HS-27A (cell line): ENCODE measurements at regions not wholly inside any gene's neighbourhood (a gene's known extent, or its start where the extent isn't known, plus 50 kb on each side); places are given as distances from the start of the nearest gene placed in this dataset.

ENCODE experiments used
- DNase-seq: peaks from one replicate; pipeline ENCODE4 v3.0.0-alpha.2; 2012; ENCODE audit warnings: low read depth, missing footprints

DNA sequence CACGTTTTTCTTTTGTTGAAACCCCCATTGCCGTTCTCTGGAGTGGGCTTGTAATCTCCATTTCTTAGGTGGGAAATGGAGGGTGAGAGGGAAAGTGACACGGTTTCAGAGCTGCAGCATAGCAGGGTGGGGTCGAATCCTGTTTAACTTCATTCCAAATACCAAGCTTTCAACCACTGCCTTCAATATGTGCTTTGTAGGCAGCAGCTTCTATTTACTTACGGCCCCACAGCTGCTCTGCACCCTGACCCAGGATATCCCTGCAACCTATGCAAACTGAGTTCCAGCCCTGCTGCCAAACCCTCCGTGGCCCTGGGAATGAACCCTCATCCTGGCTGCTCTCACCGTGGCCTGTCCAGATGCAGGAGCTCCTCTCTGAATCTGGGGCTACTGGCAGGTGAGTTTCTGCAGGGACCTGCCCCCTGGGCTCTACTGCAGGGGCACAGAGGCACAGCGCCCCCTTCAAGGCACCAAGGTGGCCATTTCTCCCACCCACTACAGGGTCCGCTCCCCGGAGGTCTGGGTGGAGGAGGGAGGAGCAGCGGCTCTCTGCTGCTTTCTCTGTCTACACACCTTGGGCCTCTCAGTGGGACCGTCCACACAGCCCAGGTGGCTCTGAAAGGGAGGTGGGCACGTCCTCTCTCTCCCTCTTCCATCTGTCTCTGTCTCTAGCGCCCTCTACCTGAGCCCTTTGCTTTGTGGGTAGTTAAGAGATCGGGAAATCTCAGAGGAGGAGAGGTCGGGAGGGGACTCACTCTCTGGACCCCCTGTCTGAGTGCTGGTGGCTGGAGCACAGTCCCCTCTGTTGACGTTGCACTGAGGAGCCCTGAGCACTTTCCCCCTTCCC lies 279.1 kb downstream of the BRD1 start:
- DNase-seq, result no peak

- no peak for DNase-seq
Measured at GRCh38 chr22:49547751-49548239, 279.9 kb downstream of the BRD1 start.

GRCh38 chr22:49546811-49547585 lies 280.7 kb downstream of the BRD1 start:
- no peak for DNase-seq

DNA sequence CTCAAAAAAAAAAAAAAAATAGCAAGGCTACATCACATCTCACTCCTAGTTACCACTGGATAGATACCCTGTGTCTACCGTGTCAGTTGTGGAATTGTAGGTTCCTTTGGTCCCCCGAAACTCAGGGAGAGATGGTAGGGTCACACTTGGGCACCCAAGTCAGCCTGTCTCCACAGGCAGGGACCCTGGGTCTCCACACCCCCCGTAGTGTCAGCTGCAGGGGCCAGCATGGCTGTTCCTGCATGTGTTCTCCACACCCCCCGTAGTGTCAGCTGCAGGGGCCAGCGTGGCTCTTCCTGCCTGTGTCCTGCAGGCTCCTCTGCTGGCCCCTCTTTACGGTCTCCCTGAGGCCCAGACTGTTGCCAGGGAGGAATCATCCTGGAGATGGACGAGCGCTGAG lies 282.1 kb downstream of the BRD1 start:
- DNase-seq, result no peak

DNA sequence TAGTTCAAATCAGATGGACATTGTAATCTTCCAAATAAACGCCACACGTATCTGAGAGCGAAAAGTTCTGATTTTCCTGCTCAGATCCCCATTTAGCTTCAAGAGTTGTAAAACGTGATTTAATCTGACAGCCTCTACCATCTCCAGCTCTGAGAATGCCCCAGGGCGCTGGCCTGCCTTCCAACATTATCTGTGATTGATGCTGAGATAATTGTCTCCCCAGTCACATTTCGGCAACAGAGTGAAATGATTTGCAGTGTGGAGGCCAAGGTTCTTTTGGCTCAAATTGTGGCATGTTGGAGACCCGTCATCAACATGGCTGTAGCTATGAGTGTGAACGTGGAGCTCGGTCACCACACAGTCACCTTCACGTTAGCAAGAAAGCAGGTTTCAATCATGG lies 283.4 kb downstream of the BRD1 start:
- no peak for DNase-seq

GRCh38 chr22:49543876-49544275 lies 283.8 kb downstream of the BRD1 start:
- no peak for DNase-seq

DNA sequence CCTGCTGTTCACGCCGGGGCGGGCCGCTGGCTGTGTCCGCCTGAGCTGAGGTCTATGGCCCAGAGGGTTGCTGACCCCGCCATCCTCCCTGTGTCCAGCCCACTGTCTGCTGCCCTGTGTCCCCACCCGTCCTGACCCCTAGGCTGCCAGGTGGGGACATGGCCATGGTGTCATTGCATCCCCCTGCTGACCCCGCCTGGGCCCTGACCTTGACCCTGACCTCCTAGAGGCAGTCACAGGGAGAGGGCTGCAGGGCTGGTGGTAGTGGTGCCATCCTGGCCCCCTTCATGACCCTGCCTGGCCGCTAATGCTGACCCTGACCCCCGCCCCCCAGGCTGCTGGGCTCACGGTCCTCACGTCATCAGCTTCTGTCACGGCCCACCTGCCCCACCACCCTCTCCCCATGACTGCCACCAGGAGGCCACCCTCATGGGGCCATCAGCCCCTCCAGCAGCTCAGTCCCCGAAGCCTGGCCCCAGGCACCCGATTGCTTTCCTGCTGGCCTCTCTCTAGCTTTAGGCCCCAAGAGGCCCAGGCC lies 285.9 kb downstream of the BRD1 start:
- DNase-seq, result no peak

GRCh38 chr22:49540913-49541692 lies 286.6 kb downstream of the BRD1 start:
- DNase-seq, result no peak

GRCh38 chr22:49540084-49540912 lies 287.4 kb downstream of the BRD1 start:
- no peak for DNase-seq

DNA sequence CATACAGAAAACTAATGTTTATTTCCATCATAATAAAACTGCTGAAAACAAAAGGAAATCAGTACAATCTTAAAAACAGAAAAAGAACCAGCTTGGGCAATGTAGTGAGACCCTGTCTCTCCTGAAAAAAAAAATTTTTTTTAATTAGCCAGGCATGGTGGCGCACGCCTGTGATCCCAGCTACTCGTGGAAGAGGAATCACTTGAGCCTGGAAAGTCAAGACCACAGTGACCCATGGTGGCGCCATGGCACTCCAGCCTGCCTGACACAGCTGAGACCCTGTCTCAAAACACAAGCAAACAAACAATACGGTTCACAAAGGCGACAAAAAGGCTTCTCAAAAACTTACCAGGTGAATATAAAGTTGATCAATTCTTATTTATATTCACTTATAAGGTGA lies 289.7 kb downstream of the BRD1 start:
- DNase-seq, result no peak

GRCh38 chr22:49536571-49537131 lies 291.0 kb downstream of the BRD1 start:
- DNase-seq, result no peak

- no peak for DNase-seq
Measured at GRCh38 chr22:49535527-49536125, 292.0 kb downstream of the BRD1 start.

DNA sequence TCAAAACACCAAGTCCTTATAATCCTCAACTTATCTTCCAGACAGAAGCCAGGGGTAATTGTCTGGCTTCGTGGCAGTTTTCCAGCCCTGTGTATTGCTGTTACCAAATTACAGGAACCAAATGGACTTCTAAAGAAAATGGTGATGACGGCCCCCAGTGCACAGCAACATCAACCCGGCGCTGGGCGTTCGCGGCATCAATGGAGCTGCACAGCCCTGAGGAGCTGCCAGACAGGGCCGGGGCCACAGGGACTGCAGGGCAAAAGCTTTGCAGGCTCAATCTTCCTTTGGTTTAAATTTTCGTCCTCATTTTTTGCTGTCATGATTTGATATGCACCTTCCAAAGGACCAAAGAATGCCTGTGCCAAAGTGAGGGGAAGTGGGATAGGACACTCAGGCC lies 292.5 kb downstream of the BRD1 start:
- no peak for DNase-seq

DNA sequence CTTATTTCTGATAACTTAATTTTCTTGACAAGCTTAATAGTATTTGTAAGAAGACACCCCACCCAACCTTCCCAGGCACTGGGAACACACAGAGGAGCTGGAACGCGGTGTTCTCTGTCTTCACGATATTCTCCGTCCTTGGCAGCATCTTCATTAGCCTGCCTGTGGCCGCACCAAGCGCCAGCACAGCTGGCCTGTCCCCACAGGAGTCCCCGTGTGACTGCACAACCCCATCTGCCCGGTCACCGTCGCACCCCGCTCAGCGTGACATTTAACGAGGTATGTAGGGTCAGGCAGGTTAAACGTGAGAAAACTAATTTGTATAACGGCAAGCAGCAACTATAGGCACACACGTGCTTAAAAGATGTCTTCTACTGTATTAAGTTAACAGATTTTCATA lies 293.3 kb downstream of the BRD1 start:
- DNase-seq, result no peak

GRCh38 chr22:49533886-49534285 lies 293.8 kb downstream of the BRD1 start:
- DNase-seq, result no peak

DNA sequence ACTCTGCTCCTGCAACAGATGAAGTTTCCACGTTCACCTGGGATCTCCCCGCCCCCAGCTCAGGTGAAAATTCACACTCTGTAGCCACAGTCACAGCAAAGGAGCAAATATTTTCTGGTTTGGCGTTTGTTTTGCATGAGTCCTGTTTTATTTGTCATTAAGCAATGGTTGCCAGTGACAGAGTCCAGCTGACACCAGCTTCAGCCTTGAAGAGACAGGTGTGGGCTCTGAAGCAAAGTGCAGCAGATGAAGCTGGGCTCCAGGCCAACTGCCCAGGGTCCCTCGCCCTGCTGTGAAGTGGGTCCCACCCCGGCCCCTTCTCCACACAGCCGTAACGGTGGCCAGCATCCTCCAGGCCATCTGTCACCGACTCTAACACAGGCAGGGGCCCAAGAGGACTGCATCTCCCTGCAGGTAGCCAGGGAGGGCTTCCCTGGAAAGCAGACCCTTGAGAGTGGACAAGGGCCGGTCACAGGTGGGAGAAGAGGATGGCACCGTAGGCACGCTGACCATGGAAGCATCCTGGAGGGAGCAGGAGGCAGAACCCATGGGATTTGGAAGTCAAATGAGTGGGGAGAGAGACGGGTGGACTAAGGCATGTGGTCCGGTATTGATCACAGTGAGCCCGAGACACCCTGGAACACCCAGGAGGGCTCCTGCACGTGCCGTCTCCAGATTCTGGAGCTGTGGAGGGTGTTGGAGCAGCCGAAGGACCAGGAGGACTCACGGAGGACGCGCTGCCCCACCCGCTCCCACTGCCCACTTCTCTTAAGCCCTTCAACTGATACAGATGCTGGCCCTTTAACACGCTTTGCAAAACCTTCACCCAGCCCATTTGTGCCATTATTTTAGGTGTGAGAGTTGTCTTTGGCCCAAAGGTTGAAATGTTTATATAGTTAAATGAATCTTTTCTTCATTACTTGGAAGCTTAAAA lies 294.5 kb downstream of the BRD1 start:
- no peak for DNase-seq

- no peak for DNase-seq
Measured at GRCh38 chr22:49531368-49531791, 296.3 kb downstream of the BRD1 start.

DNA sequence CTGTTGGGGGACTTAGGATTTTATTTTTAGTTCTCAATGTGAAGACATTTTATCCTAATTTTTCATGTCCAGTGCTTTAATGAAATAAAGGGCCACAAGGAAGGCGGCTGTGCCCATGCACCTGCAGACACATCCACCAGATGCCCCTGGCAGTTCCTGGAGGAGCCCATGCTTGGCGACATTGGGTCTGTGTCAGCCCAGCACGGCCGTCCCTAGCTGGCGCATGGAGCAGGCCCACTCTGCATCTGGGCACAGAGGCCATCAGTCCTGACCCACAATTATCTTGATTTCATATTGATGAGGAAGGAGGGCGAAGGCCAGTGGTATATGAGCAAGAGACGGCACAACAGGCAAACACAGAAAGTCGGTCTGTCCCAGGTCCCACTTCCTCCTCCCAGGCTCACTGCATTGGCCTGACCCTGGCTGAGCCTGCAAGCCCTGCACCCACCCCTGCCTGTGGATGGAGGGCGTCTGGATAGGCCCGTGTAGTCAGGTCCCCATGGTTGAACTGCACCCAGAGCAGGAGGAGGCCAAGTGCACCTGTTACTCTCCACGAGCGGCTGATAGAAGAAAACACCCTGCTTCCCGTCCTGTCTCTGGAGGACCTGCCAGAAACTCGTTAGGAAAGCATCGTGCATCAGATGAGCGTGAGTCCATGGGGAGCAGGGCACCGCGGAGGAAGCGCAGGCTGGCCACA lies 296.9 kb downstream of the BRD1 start:
- DNase-seq, result no peak

- no peak for DNase-seq
Measured at GRCh38 chr22:49528420-49528720, 299.3 kb downstream of the BRD1 start.
